ENCODE measurements at regions not wholly inside any gene's neighbourhood (a gene's known extent, or its start where the extent isn't known, plus 50 kb on each side); places are given as distances from the start of the nearest gene placed in this dataset.

DNA sequence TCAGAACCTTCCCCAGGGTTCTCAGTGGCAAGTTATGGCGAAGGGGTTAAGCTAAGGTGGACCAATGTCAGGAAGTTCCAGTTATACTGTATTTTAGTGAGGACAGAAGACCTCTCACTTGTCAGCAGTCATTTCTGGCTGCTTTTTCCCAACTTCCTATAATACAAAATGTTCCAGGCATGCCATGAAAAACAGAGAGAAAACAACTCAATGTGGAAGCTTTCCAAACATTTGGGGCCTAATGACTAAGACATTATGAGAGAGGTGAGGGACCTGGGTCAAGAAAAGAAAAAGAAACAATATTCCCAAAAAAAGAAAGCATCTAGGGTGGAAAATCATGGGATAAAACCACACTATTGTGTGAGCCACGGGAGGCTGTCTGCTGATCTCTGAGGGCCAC, 99.9 kb upstream of the MAP3K4 start:
- Histone ChIP-seq H3K4me3 (no peak overlapping the region), H3K4me1 (no peaks in the 10 kb centered on the region), H3K27ac (no peak overlapping the region), H3K9me3 (no peaks in the 10 kb centered on the region), H3K36me3 (no peaks in the 10 kb centered on the region), H3K27me3 (no peaks in the 10 kb centered on the region)
- TF ChIP-seq, protein P1, sequence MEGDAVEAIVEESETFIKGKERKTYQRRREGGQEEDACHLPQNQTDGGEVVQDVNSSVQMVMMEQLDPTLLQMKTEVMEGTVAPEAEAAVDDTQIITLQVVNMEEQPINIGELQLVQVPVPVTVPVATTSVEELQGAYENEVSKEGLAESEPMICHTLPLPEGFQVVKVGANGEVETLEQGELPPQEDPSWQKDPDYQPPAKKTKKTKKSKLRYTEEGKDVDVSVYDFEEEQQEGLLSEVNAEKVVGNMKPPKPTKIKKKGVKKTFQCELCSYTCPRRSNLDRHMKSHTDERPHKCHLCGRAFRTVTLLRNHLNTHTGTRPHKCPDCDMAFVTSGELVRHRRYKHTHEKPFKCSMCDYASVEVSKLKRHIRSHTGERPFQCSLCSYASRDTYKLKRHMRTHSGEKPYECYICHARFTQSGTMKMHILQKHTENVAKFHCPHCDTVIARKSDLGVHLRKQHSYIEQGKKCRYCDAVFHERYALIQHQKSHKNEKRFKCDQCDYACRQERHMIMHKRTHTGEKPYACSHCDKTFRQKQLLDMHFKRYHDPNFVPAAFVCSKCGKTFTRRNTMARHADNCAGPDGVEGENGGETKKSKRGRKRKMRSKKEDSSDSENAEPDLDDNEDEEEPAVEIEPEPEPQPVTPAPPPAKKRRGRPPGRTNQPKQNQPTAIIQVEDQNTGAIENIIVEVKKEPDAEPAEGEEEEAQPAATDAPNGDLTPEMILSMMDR (IDR thresholded peaks at IDR 0.05) = no peak
- no peak for TF ChIP-seq POLR2A (IDR thresholded peaks at IDR 0.05)
- DNase-seq = no peak
- intact Hi-C loops (cut with DNase I; ENCODE audit: low total_unique reads) = no loop called here

DNA sequence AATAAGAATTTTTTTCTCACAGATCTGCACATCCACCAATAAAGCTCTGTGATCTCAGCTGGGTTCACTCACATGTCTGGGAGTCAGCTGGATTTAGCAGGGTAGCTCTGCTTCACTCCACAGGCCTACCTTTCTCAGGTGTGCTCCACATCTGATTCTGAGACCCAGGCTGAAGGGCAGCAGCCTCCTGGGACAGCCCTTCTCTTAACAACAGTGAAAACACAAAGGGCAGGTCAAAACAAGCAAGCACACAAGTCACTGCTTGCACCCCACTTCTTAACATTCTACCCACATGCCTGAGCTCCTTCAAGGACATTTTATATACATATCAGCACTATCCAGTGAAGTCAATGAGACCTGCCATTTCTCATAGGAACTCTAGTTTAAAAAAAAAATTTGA, 96.0 kb upstream of the MAP3K4 start:
- TF ChIP-seq, protein P1 (IDR thresholded peaks at IDR 0.05) = no peak
- intact Hi-C loops (cut with DNase I; ENCODE audit: low total_unique reads) = no loop called here
- no peaks in the 10 kb centered on the region for H3K27me3 ChIP-seq
- no peak overlapping the region for H3K4me3 ChIP-seq
- H3K27ac ChIP-seq = no peak overlapping the region
- H3K4me1 ChIP-seq = no peaks in the 10 kb centered on the region
- no peaks in the 10 kb centered on the region for H3K36me3 ChIP-seq
- no peaks in the 10 kb centered on the region for H3K9me3 ChIP-seq
- no peak for DNase-seq

DNA sequence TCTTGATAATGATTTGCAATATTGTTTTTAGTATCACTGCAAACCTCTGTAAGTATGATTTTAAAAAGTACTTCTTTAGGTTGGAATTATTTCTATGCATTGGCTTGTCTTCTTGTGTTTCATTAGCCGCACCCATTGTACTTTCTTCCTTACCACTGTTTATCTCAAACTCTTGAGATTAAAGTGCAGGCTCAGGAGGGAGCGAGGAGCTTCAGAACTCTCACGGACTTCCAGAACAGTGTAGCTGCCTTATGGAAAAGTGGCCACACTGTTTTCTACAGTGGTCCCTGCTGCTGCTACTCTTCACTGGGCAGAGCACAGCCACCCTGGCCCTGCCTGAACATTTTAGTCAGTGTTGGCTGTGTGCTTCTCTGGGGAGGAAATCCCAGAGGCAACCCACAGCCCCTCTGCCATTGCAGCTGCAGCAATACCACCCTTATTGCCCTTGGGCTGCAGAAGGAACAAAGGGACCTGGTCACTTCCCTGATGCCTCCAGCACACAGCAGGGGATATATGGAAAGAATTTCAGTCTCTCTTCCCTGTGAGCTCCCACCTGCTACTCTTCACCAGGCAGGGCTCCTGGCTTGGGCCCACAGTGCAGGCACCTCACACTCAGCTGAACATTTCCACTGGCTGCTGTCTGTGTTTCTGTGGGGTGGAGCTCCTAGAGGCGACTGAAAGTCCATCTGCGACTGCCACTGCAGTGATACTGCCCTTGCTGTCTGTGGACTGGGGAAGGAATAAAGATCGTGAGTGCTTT, 91.7 kb upstream of the MAP3K4 start:
- Histone ChIP-seq H3K9me3 (no peaks in the 10 kb centered on the region), H3K4me3 (no peak overlapping the region), H3K27me3 (no peaks in the 10 kb centered on the region), H3K27ac (no peak overlapping the region), H3K36me3 (no peaks in the 10 kb centered on the region), H3K4me1 (no peaks in the 10 kb centered on the region)
- TF ChIP-seq, protein P1 (IDR thresholded peaks at IDR 0.05) = no peak
- TF ChIP-seq POLR2A (IDR thresholded peaks at IDR 0.05) = no peak
- DNase-seq = no peak
- intact Hi-C loops (cut with DNase I; ENCODE audit: low total_unique reads) = no loop called here

DNA sequence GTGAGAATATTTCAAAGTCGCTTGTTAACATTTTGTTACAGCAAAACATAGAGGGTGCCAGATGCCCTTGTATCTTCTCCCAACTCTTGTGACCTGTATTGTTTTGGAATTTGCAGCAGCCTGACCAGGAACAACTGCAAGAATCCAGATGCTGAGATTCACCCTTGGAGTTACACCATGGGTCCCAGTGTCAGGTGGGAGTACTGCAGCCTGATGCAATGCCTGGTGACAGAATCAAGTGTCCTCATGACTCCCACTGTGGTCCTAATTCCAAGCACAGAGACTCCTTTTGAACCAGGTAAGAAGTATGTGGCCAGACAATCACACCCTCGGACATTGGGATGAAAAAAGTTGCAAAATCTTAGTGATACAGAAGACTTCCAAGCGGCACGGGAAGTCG, 79.6 kb upstream of the MAP3K4 start:
- Histone ChIP-seq H3K36me3 (no peaks in the 10 kb centered on the region), H3K4me1 (no peaks in the 10 kb centered on the region), H3K4me3 (no peak overlapping the region), H3K9me3 (peaks cover 0 to 4% of the 10 kb centered on the region in 2 donors), H3K27me3 (no peaks in the 10 kb centered on the region), H3K27ac (no peak overlapping the region)
- no peak for TF ChIP-seq POLR2A (IDR thresholded peaks at IDR 0.05)
- TF ChIP-seq, protein P1 (IDR thresholded peaks at IDR 0.05) = no peak
- DNase-seq = no peak
- intact Hi-C loops (cut with DNase I; ENCODE audit: low total_unique reads) = no loop called here

DNA sequence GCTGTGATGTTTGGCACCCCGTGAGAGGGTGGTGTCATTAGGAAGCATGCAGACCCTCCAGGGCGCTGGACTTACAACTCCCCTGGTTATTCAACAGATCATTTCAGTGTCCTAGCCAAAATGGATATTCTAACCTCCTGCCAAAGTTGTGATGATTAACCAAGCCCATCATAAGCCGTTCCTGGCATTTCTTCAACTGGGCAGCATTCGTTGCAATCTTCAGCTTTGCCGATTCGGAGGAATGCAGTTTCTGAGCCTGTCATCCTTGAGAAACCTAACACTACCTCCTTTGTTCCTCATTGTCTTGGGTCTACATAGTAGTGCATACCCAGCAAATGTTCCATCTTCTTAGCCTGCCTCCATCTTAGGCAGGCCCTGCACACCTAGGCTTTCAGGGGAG, 79.2 kb upstream of the MAP3K4 start:
- TF ChIP-seq, protein P1 (IDR thresholded peaks at IDR 0.05) = no peak
- TF ChIP-seq POLR2A (IDR thresholded peaks at IDR 0.05) = no peak
- Histone ChIP-seq H3K36me3 (no peaks in the 10 kb centered on the region), H3K4me1 (no peaks in the 10 kb centered on the region), H3K27me3 (no peaks in the 10 kb centered on the region), H3K9me3 (peaks cover 0 to 4% of the 10 kb centered on the region in 2 donors), H3K4me3 (no peak overlapping the region), H3K27ac (no peak overlapping the region)
- intact Hi-C loops (cut with DNase I; ENCODE audit: low total_unique reads) = no loop called here
- no peak for DNase-seq
